ENCODE measurements at regions not wholly inside any gene's neighbourhood (a gene's known extent, or its start where the extent isn't known, plus 50 kb on each side); places are given as distances from the start of the nearest gene placed in this dataset.

- in situ Hi-C loops (cut with MboI; ENCODE audit: low pct_ligation_motif_present in 1 of 4, low pct_unique_long_range_greater_than_20kb in 1 of 4, low sequenced_read_pairs in 3 of 4) (no loop called here), intact Hi-C loops (cut with DNase I; ENCODE audit: low total_unique reads) (no loop called here)
- no peak overlapping the region for H3K4me3 ChIP-seq
- peaks cover 6 to 24% (median 13%) of the 10 kb centered on the region in 4 donors for H3K4me1 ChIP-seq
- DNase-seq, result no peak
- no peak for TF ChIP-seq CTCF (IDR thresholded peaks at IDR 0.05)
- TF ChIP-seq POLR2A (IDR thresholded peaks at IDR 0.05), result no peak
- no peak for TF ChIP-seq EP300 (IDR thresholded peaks at IDR 0.05; ENCODE audit: low read depth)
- TF ChIP-seq POLR2AphosphoS5 (IDR thresholded peaks at IDR 0.05), result no peak
- H3K27me3 ChIP-seq, result no peaks in the 10 kb centered on the region
- no peak overlapping the region for H3K27ac ChIP-seq
- H3K9me3 ChIP-seq, result no peaks in the 10 kb centered on the region
- no peaks in the 10 kb centered on the region for H3K36me3 ChIP-seq
Observed at GRCh38 chr15:68000754-68001153, 53.4 kb upstream of the PIAS1 start.

GRCh38 chr15:68001811-68002210, 52.3 kb upstream of the PIAS1 start:
- no peaks in the 10 kb centered on the region for H3K9me3 ChIP-seq
- no peak for TF ChIP-seq POLR2A (IDR thresholded peaks at IDR 0.05)
- TF ChIP-seq POLR2AphosphoS5 (IDR thresholded peaks at IDR 0.05), result no peak
- TF ChIP-seq CTCF (IDR thresholded peaks at IDR 0.05), result no peak
- no peak for TF ChIP-seq EP300 (IDR thresholded peaks at IDR 0.05; ENCODE audit: low read depth)
- no peak overlapping the region for H3K4me3 ChIP-seq
- intact Hi-C loops (cut with DNase I; ENCODE audit: low total_unique reads), result no loop called here
- WGBS, 2 donors (ENCODE audit: low coverage in 1 of 2), result 71 to 81% methylated on average over 4 of the region's 4 CpGs
- H3K36me3 ChIP-seq, result no peaks in the 10 kb centered on the region
- in situ Hi-C loops (cut with MboI; ENCODE audit: low pct_ligation_motif_present in 1 of 4, low pct_unique_long_range_greater_than_20kb in 1 of 4, low sequenced_read_pairs in 3 of 4), result no loop called here
- no peaks in the 10 kb centered on the region for H3K27me3 ChIP-seq
- no peak for DNase-seq
- H3K27ac ChIP-seq, result no peak overlapping the region
- H3K4me1 ChIP-seq, result peaks cover 6 to 24% (median 13%) of the 10 kb centered on the region in 4 donors

GRCh38 chr15:68003297-68003696, 50.8 kb upstream of the PIAS1 start:
- no peak for DNase-seq
- Histone ChIP-seq H3K36me3 (no peaks in the 10 kb centered on the region), H3K27me3 (no peaks in the 10 kb centered on the region), H3K4me1 (peaks cover 0 to 15% (median 9%) of the 10 kb centered on the region in 4 donors), H3K9me3 (peaks cover 0 to 3% of the 10 kb centered on the region in 2 donors), H3K4me3 (no peak overlapping the region), H3K27ac (no peak overlapping the region)
- TF ChIP-seq CTCF (IDR thresholded peaks at IDR 0.05), result no peak
- no peak for TF ChIP-seq EP300 (IDR thresholded peaks at IDR 0.05; ENCODE audit: low read depth)
- TF ChIP-seq POLR2A (IDR thresholded peaks at IDR 0.05), result no peak
- intact Hi-C loops (cut with DNase I; ENCODE audit: low total_unique reads) (no loop called here), in situ Hi-C loops (cut with MboI; ENCODE audit: low pct_ligation_motif_present in 1 of 4, low pct_unique_long_range_greater_than_20kb in 1 of 4, low sequenced_read_pairs in 3 of 4) (no loop called here)
- 93 to 94% methylated on average over 5 to 6 of the region's 6 CpGs for WGBS, 2 donors (ENCODE audit: low coverage in 1 of 2)

Small RNA genes in the stretch of these regions (small RNA-seq; reads per million reads assigned to genes)
- 0 reads per million in 4 donors for gene AC022254.1
